ENCODE measurements at regions not wholly inside any gene's neighbourhood (a gene's known extent, or its start where the extent isn't known, plus 50 kb on each side); places are given as distances from the start of the nearest gene placed in this dataset.

- TF ChIP-seq, protein P1, sequence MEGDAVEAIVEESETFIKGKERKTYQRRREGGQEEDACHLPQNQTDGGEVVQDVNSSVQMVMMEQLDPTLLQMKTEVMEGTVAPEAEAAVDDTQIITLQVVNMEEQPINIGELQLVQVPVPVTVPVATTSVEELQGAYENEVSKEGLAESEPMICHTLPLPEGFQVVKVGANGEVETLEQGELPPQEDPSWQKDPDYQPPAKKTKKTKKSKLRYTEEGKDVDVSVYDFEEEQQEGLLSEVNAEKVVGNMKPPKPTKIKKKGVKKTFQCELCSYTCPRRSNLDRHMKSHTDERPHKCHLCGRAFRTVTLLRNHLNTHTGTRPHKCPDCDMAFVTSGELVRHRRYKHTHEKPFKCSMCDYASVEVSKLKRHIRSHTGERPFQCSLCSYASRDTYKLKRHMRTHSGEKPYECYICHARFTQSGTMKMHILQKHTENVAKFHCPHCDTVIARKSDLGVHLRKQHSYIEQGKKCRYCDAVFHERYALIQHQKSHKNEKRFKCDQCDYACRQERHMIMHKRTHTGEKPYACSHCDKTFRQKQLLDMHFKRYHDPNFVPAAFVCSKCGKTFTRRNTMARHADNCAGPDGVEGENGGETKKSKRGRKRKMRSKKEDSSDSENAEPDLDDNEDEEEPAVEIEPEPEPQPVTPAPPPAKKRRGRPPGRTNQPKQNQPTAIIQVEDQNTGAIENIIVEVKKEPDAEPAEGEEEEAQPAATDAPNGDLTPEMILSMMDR (IDR thresholded peaks at IDR 0.05), result no peak
- TF ChIP-seq POLR2A (IDR thresholded peaks at IDR 0.05) (no peak), EP300 (IDR thresholded peaks at IDR 0.05) (no peak)
Measured at GRCh38 chr3:66778107-66778506, 220.0 kb upstream of the KBTBD8 start.

All from ovary (tissue), 3 donors.